GM21619 (cell line): ENCODE measurements at regions not wholly inside any gene's neighbourhood (a gene's known extent, or its start where the extent isn't known, plus 50 kb on each side); places are given as distances from the start of the nearest gene placed in this dataset.

Source experiments
- ATAC-seq: cut with Tn5 transposase; IDR thresholded peaks from one replicate; pipeline ENCODE4 v1.9.1; 2021; ENCODE audit not compliant: unreplicated experiment

DNA sequence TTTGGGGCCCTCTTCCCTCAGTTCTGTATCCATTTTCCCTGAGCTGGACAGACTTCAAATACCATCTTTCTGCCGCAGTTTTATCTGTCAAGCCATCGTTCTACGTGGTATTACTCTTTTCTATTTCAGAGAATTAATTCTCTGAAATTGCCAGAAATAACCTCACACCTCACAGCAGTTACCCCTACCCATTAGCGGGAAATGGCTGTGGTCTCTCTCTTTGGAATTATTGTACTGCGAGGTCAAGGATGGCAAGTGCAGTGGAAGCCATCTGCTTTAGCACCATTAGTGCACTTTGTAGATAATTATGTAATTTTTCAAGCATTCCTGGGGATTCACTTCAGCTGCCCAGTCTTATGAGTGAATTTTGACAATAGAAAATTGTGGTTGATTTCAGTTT lies 147.8 kb upstream of the CDH4 start:
- ATAC-seq, result no peak

DNA sequence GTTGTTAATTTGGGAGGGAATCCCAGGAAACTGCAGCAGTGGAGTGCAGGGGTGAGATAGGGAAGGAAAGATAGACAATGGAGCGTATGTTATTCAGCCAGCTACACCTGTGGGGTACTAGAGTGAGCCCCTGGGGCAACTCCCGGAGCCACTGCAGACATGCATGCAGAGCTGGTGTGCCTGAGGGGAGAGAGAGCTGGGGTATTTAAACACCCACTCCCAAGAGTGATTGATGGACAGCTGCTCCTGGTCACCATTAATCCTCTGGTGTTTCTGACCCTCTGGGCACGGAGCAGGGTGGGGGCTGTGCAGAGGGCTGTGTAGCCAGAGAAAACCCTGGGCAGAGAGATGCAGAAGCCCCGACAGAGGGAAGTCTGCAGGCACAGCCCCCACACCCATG lies 146.7 kb upstream of the CDH4 start:
- no peak for ATAC-seq

DNA sequence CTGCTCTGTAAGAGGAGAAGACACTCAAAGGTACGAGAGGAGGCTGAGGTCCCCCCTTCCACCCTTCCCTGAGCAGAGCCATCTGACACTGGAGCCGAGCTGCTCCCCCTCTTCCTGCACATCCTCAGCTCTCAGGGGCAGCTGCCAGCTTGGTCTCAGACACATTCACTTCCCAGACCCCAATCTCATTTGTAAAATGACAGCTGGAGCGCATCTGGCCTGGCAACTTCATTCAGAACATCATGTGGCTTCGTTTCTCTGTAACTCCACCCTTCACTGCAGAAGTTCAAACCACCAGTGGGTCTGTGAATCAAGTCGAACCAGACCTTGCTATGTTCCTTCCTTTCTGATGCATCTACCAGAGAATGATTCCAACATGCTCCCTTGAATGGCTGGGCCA lies 145.6 kb upstream of the CDH4 start:
- ATAC-seq, result no peak

DNA sequence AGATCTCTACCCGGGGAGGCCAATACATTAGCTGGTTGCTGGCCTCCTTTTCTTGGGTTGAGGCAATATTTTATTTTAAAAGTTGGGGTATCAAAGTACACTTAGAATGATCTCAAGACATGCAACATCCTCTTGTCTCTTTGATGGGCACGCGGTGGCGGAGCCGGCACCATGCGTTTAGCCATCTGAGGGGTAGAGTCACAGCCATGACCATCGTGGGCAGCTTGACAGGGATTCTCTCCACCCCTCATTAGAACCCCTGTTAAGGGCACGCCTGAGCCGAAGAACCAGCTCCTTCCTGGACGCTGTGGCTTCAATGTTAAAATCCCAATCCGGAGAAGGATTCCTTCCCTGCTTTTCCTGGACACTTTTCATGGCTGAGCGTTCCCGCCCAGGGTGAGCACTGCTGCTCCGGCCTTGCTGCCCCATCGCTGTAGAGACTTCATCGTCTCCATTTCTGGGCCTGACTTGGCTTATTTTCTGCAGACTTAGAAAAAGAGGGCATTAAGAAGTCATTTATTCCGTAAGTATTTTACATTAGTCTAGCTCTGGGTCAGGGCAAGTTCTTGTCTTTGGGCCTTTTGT lies 142.7 kb upstream of the CDH4 start:
- no peak for ATAC-seq

DNA sequence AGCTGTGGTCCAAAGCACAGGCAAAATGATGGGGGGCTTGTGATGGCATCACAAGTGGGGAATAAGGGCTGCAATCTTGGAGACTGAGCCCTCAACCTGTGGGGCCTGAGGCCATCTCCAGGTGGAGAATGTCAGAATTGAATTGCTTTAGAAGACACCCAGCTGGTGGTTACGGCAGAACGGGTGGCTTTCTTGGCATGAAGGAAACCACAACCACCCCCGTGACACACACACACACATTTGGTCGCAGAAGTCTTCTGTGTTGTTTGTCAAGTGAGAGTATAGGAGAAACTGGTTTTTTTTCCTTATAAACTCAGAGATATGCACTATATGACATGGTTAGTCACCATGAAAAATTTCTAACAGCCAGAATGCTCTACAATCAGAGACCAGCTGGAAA lies 139.5 kb upstream of the CDH4 start:
- ATAC-seq, result no peak

DNA sequence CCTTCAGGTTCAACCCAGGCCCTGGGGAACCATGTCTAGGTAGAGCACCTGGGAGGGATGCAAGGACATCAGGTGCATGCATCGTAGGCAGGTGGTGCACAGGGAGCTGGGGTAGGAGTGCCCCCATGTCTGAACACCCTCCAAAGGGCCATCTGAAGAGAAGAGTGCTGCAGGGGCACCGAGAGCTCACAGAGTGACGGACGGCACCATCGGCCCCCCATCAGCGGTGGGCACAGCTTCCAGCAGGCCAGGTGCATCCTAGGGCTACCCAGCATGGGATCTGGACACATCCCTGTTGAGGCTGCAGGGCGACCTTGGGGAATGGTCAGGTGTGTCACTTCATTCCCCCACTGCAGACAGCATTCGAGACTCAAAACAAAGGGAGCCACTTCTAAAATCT lies 138.3 kb upstream of the CDH4 start:
- ATAC-seq, result no peak

DNA sequence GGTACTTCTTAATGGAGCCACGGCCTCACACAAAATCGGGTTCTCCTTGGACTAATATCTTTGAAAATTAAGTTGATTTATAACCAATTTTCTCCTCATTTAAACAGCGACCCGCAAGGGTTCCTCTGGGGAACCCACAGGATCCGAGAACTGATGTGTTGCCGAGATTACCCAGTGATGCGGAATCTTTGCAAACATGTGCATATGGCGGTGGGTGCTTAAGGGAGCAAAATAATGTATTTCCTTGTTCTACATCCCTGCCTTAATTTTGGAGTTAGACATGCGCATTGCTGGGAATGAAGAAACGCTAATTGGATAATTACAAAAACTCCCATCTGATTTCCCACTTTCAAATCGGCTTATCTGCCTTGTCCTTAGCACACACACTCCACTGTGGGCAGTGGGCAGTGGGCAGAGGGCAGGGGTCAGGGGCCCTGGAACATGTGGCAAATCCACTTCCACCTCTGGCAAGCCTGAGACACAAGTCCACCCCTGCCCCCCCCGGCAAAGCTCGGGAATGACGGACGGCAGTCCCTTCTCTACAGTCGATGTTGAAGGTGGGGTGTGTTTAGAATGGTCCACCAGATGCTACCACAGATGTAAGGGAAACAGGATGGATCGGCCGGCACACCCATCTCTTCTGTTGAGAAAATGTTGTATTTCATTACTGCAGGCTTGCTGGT lies 137.4 kb upstream of the CDH4 start:
- ATAC-seq, result no peak

DNA sequence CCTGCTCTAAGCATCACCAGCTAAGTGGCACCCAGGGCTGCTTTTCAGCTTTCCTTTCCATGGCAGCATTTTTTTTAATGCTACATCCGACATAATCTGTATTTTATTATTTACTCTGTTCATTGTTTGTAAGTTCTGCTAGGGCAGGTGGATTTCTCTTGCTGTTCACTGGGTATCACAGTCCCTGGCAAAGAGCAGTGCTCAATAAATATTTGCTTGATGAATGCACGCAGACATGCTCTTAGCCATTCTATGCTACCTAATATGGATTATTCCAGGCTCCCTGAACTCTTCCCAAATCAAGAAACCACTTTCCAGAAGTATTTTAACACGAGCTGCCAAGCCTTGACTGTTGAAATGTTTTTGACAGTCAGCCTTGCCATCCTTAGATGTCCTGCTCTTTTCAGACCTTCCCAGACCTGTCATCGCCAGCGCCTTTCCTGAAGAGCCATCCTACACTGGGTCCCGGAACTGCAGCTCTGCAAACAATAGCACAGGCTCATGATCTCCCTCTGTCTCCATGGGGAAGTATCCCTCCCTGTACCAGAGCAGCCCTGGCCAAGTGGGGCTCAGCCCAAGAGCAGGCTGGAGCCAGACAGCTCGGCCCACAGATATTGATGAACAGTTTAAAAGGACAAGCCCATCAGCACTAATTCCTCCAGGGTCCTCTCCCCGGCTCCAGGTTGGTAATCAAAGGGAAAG lies 136.5 kb upstream of the CDH4 start:
- ATAC-seq, result no peak

DNA sequence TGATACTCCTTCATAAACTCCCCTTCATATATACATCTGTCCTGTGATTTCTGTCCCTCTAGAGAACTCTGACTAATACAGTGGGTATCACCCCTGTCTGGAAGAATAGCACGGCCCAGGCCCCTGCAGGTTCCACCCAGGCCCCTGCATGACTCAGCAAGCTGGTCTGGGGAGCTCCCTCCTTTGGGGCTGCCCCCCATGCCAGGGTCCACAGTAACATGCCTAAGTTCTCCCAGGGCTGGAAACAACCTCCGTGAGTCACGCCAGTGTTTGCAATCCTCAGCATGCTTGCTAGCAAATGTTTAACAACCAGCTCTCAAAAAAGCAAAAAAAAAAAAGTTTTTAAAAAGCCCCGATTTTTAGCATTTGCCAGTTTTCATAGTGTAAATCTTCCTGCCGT lies 134.3 kb upstream of the CDH4 start:
- ATAC-seq, result no peak

DNA sequence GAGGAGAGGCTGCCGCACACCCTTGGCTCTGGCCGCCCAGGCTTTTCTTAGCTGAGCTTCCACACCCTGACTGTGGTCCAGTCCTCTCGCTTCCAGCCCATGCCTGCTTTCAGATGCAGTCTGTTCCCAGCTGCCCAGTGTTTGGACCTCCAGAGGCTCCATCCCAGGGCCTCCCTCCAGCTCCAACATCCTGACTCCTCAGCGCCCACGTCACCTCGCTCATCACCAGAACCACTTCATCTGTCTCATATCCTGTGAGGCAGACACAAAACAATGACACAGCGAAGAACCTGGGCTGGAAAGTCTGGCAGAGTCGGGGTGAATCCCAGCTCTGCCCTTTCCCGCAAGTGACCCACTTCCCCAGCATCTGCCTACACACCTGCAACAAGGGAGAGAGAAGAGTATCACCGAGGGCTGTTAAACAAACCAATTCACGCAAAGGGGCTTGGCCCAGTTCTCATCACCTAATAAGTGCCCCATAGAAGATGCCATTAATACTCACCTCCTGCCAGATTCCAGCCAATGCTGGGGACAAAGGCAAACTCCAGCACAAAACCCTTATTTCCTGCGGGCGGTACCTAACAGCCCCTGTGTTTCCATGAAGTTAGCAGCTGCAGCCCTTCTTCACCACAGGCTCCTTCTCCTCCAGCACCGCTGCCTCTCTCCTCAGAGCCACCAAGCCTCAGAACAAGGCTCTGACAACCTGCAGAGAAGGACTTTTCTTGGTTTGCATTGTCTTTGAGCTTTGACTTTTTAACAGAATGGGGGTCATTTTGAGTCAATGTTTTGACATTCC lies 133.4 kb upstream of the CDH4 start:
- no peak for ATAC-seq

DNA sequence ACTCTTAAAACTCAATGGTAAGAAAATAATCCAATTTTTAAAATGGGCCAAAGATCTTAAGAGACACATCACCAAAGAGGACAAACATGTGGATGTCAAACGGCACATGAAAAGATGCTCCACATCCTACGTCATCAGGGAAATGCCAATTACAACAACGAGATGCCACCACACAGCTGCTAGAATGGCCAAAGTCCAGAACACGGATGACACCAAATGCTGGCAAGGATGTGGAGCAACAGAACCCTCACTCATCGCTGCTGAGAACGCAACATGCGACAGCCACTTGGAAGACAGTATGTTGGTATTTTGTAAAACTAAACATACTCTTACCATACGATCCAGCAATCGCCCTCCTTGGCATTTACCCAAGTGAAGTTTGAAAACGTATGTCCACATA lies 132.8 kb upstream of the CDH4 start:
- ATAC-seq, result no peak

DNA sequence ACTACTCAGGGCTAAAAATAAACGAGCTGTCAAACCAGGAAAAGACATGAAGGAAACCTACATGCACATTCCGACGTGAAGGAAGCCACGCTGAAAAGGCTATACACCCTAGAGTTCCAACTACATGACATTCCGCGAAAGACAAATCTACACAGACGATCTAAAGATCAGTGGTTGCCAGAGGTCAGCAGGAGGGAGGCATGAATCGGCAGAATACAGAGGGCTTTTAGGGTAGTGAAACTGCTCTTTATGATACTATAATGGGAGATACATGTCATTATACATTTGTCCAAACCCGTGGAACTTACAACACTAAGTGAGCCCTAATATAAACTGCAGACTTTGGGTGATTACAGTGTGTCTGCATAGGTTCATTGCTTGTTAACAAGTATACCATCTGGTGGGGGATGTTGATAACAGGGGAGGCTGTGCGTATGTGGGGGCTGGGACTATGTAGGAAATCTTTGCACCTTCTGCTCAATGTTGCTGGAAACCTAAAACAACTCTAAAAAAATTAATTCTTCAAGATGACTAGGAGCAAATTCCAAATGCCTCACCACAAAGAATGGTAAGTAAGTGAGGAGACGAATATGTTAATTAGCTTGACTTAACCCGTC lies 132.2 kb upstream of the CDH4 start:
- no peak for ATAC-seq

DNA sequence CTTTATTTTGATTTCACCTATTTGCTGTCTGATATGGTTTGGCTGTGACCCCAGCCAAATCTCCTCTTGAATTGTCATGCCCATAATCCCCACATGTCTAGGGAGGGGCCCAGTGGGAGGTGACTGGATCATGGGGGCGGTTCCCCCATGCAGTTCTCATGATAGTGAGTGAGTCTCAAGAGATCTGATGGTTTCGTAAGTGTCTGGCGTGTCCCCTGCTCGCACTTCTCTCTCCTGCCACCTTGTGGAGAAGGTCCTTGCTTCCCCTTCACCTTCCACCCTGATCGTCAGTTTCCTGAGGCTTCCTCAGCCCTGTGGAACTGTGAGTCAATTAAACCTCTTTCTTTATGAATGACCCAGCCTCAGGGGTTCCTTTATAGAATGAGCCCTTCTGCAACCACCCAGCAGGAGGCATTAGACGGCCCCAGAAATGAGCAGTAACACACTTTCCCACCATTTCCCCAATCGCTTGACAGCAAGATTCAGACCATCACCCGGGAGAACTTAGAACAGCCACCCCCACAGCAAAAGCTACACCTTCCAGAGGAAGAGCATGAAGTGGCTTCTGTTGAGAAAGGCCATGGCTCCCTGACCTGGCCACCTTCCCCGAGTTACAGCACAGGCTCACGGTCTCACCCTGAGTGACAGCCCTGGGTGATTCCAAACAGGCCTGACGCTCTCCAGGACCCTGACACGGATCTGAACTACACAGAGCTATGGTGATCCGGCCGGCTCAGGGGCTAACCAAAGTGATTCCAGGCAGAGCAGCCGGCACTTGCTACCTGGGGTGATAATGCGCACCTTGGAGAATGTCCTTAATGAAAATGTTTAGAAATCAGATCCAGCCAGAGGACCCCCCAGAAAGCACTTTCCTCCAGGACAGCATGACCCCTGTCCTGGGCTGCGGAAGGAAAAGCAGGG lies 131.2 kb upstream of the CDH4 start:
- no peak for ATAC-seq

DNA sequence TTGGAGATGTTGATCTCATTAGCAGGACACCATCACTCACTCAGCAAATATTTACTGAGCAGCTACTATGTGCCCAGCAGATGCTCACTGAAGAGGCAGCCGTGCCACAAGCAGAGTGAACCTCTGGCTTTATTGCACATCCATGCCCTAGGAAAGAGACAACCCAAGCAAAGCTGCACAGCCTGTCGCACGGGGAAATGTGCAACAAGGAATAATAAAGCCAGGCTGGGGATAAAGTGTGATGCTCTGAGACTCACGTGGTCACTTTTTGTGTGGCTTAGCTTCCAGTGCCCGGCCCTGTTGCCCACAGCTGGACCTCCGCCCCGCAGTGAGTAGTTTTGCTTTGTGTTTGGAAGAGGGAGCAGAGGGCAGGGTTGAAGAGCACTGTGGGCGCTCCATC lies 130.4 kb upstream of the CDH4 start:
- no peak for ATAC-seq

DNA sequence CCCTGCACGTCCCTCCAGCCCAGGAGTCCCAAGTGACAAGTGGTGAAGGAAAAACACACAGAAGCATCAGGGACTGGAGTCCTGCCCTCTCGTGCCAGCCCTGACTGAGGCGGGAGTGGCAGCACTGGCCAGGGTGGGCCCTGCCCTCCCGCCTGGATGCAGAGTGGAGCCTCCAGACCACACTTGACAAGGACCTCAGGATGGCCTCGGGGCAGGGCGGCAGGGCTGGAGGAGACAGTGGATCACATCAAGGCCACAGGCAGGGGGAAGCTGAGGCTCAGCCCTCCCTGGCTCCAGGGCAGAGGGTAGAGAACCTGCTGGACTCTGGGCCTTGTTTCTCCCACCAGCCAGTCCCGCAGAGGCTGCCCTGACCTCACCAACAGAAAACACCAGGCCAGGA lies 128.8 kb upstream of the CDH4 start:
- no peak for ATAC-seq

DNA sequence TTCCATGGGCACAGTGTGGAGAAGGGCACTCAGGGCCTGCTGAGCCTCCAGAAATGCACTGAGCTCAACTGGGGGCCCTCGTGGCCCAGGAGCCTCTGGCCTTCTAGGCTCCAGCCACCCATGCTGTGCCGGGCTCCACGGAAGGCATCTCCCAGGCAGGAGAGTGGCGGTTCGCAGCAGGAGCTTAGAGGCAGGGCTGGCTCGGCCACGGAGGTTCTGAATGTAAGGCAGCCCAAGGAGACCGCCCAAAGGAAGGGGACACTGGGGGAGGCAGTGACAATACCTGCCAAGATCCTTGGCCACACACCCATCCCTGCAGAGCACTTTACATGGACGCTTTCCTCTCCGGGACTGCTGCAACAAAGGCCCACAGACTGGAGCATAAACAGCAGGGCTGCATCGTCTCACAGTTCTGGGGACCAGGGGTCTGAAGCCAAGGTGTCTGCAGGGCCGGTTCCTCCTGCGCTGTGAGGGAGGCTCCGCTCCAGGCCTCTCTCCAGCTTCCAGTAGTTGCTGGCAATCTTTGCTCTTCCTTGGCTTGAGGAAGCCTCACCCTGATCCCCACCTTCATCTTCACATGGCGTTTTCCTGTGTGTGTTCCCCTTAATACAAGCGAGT lies 128.2 kb upstream of the CDH4 start:
- ATAC-seq, result no peak

DNA sequence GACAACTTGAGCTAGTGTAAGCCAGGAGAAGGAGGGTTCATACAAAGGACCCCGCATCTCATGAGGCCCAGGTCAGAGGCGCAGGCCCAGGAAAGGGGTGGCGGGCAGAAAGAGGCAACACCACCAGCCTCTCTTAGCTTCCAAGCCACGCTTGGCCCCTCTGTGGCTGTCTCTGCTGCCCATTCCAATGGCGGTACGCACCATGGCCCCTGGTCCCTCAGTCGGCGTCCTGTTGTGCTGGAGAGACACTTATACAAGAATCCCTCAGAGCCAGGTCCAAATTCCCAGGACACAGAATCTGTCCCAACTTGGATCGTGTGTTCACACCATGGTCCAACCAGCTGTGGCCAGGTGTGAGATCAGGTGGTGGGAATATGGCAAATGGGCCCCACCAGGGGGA lies 127.0 kb upstream of the CDH4 start:
- ATAC-seq, result no peak

DNA sequence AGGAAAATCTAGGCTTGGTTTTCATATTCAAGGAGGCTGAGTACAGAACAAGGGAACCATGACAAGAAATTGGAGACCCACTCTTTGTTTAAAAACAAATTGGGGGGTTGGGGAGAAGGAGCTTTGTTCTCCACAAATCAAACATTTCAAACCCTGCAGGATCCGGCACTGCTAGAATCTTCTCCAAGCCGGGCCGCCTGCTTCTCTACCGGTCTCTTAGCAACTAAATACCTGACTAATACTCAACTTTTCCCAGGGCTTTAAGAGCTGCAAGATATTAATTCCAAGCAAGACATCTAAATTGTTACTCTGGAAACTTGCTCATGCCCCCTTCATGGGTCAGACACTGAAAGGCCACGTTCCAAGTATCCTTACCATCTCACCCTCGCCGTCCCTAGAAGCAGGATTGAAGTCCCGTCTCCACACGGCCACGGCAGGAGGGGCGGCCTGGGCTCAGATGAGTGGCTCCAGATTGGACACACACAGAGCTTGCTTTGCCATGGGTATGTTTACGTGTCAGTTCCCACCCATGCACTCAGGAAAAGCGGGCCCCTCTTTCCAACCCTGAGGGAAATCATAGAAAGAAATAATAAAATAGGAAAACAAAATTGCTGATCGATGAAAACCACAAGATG lies 126.4 kb upstream of the CDH4 start:
- no peak for ATAC-seq

DNA sequence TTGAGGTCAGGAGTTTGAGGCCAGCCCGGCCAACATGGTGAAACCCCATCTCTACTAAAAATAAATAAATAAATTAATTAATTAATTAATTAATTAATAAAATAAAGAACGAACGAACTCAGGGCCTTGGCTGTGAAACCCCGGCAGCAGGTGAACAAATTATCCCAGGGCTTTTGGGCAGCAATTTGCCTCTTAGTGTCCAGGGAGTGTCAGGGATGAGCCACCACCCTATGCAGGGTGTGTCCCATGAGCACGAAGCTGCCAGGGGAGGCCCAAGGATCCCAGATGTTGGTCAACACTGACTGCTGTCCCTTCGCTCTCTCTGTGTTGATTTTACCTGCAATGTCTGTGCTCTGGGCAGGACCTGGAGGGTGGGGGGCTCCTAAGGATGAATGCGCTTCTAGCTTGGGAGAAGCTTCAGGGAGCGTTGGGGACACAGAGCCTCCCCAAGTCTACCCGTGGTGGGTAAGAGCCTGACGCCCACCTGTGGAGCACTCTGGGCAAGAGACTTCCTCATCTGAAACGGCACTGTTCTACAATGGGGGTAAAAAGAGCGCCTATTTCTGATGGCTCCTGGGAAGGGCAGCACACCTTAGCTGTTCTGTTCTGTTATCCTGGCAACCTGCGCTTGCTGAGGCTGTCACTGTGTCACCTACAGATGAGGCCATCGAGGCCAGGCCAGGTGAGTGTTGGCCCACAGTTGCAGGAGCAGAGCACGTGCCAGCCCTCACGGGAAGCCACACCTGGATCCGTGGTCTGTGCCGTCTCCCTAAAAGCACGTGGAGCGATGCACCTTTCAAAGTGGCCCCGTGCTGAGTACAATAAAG lies 125.5 kb upstream of the CDH4 start:
- ATAC-seq, result no peak
